ENCODE measurements at regions not wholly inside any gene's neighbourhood (a gene's known extent, or its start where the extent isn't known, plus 50 kb on each side); places are given as distances from the start of the nearest gene placed in this dataset.
"Not testable (repeated sequence)": the region's sequence is repeated elsewhere in the genome, so short reads cannot be mapped to it uniquely, and the experiment has no call there.

DNA sequence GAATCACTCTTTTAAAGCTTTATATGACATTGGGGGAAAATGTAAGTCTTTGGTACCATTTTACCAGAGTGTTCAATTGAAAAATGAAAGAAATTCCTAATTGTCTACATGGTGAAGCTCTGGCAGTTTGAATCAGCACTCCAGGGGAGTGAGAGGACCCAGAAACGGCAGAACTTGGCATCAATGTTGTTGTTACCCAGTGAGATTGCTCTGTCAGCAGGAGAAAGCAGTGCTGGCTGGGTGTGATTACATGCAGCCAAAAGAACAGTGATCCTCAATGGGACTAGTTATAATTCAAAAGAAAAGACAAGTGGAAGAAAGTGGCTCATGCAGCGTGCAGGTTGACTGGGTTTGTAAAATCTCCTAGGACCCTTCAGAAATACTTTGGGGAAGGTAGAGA lies 206.4 kb downstream of the PTPRC start:
- H3K27ac ChIP-seq (ENCODE audit: low read depth, low read length) = no peak overlapping the region
- H3K9me3 ChIP-seq (ENCODE audit: low read length) = no peaks in the 10 kb centered on the region
- H3K9ac ChIP-seq (ENCODE audit: low read length) = no peak overlapping the region

DNA sequence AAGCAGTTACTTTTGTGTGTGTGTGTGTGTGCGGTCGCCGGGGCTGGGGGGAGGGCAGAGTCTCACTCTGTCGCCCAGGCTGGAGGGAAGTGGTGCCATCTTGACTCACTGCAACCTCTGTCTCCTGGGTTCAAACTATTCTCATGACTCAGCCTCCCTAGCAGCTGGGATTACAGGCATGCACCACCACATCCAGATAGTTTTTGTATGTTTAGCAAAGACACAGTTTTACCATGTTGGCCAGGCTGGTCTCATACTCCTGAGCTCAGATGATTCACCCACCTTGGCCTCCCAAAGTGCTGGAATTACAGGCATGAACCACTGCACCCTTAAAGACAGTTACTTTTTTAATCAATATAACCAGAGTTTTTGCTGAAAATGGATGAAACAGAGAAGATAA lies 207.0 kb downstream of the PTPRC start:
- Histone ChIP-seq H3K27ac (ENCODE audit: low read depth, low read length) (no peak overlapping the region), H3K4me3 (ENCODE audit: low read depth in 1 of 2, low read length in 2 of 2) (no peak overlapping the region), H3K27me3 (ENCODE audit: control insufficient read depth in 1 of 2, insufficient read depth in 2 of 2, low read length in 2 of 2) (no peaks in the 10 kb centered on the region), H3K9me3 (ENCODE audit: low read length) (no peaks in the 10 kb centered on the region), H3K9ac (ENCODE audit: low read length) (no peak overlapping the region), H3K36me3 (ENCODE audit: insufficient read depth, low read length) (no peaks in the 10 kb centered on the region), H3K4me1 (ENCODE audit: insufficient read depth, low read length) (no peaks in the 10 kb centered on the region)

More for the DNA sequence above, 206.4 kb downstream of the PTPRC start:
- no peak overlapping the region for H3K4me3 ChIP-seq (ENCODE audit: low read depth in 1 of 2, low read length in 2 of 2)
- no peaks in the 10 kb centered on the region for H3K27me3 ChIP-seq (ENCODE audit: control insufficient read depth in 1 of 2, insufficient read depth in 2 of 2, low read length in 2 of 2)
- no peaks in the 10 kb centered on the region for H3K36me3 ChIP-seq (ENCODE audit: insufficient read depth, low read length)
- H3K4me1 ChIP-seq (ENCODE audit: insufficient read depth, low read length) = no peaks in the 10 kb centered on the region

DNA sequence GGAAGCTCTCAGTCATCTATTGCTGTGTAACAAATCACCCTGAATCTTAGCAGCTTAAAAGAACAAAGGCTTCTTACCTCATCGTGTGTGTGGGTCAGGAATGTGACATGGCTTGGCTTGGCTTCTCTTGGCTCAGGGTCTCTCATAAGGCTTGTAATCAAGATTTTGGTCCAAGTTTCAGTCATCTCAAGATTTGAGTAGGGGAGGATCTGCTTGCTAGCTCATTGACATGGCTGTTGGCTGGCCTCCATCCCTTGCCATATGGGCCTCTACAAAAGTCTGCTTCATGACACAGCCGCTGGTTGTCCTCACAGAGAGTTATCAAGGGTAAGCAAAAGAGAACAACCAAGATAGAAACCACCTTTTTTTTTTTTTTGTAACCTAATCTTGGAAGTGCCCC lies 207.7 kb downstream of the PTPRC start:
- Histone ChIP-seq H3K27ac (ENCODE audit: low read depth, low read length) (no peak overlapping the region), H3K4me1 (ENCODE audit: insufficient read depth, low read length) (no peaks in the 10 kb centered on the region), H3K4me3 (ENCODE audit: low read depth in 1 of 2, low read length in 2 of 2) (no peak overlapping the region)

DNA sequence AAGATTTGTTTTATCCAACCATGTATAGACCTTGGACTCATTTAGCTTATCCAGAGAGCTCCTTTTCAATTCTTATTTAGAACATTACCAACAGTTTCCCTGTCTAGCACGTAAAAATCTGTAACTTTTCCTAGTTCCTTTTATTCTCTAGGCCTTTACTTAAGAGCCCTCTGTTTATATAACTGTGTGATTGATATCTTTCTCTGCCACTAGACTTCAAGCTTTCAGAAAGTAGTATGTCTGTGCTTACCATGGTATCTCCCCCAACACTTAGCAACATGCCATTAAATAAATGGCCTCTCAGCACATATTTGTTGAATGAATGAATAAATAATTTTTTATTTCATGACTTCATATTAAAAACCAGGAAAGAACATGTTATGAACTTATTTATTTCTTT lies 209.4 kb downstream of the PTPRC start:
- Histone ChIP-seq H3K27me3 (ENCODE audit: control insufficient read depth in 1 of 2, insufficient read depth in 2 of 2, low read length in 2 of 2) (no peaks in the 10 kb centered on the region), H3K9ac (ENCODE audit: low read length) (no peak overlapping the region), H3K36me3 (ENCODE audit: insufficient read depth, low read length) (no peaks in the 10 kb centered on the region), H3K27ac (ENCODE audit: low read depth, low read length) (no peak overlapping the region), H3K4me3 (ENCODE audit: low read depth in 1 of 2, low read length in 2 of 2) (no peak overlapping the region), H3K4me1 (ENCODE audit: insufficient read depth, low read length) (no peaks in the 10 kb centered on the region), H3K9me3 (ENCODE audit: low read length) (no peaks in the 10 kb centered on the region)

More for the DNA sequence above, 207.7 kb downstream of the PTPRC start:
- Histone ChIP-seq H3K36me3 (ENCODE audit: insufficient read depth, low read length) (no peaks in the 10 kb centered on the region), H3K9me3 (ENCODE audit: low read length) (no peaks in the 10 kb centered on the region), H3K9ac (ENCODE audit: low read length) (no peak overlapping the region), H3K27me3 (ENCODE audit: control insufficient read depth in 1 of 2, insufficient read depth in 2 of 2, low read length in 2 of 2) (no peaks in the 10 kb centered on the region)

DNA sequence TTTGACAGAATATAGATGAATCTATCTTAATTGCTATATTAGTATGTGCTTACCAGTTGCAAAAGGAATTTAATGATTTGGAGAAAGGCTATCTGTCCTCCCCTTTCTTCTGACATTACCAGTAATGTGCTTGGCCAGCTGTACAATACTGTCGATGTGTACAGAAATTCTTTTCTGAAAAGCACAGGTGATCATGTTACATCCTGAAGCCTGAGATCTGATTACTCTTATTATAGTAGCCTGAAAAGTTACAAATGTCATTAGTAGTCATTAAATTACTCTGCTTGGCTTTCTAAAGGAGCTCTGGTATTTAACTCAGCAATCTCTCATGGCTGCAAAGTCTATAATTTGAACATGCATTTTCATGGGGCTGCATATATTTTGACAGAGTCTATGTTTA lies 209.8 kb downstream of the PTPRC start:
- no peak overlapping the region for H3K4me3 ChIP-seq (ENCODE audit: low read depth in 1 of 2, low read length in 2 of 2)
- no peak overlapping the region for H3K27ac ChIP-seq (ENCODE audit: low read depth, low read length)
- H3K4me1 ChIP-seq (ENCODE audit: insufficient read depth, low read length) = no peaks in the 10 kb centered on the region

DNA sequence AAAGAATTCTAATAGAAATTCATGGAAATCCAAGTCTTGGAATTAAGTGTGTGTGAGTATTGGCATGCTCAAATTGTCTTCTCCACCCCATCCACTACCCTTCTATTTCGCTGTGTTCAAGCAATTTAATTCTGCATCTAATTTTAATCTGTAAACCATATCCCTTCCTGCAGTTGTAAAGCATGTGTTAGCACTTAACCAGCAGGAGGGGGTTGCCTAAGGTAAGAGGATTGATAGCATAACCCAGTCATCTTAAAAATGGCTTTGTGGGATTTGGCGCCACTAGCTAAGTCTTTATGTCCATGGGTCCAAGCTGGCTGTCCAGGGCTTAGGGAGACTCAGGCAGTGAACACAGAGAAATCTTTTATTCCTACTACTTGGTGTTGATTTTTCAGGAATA lies 210.3 kb downstream of the PTPRC start:
- Histone ChIP-seq H3K27ac (ENCODE audit: low read depth, low read length) (no peak overlapping the region), H3K36me3 (ENCODE audit: insufficient read depth, low read length) (no peaks in the 10 kb centered on the region), H3K9me3 (ENCODE audit: low read length) (no peaks in the 10 kb centered on the region), H3K4me3 (ENCODE audit: low read depth in 1 of 2, low read length in 2 of 2) (no peak overlapping the region), H3K9ac (ENCODE audit: low read length) (no peak overlapping the region), H3K4me1 (ENCODE audit: insufficient read depth, low read length) (no peaks in the 10 kb centered on the region), H3K27me3 (ENCODE audit: control insufficient read depth in 1 of 2, insufficient read depth in 2 of 2, low read length in 2 of 2) (no peaks in the 10 kb centered on the region)

More for the DNA sequence above, 209.8 kb downstream of the PTPRC start:
- Histone ChIP-seq H3K9ac (ENCODE audit: low read length) (no peak overlapping the region), H3K27me3 (ENCODE audit: control insufficient read depth in 1 of 2, insufficient read depth in 2 of 2, low read length in 2 of 2) (no peaks in the 10 kb centered on the region), H3K36me3 (ENCODE audit: insufficient read depth, low read length) (no peaks in the 10 kb centered on the region), H3K9me3 (ENCODE audit: low read length) (no peaks in the 10 kb centered on the region)

DNA sequence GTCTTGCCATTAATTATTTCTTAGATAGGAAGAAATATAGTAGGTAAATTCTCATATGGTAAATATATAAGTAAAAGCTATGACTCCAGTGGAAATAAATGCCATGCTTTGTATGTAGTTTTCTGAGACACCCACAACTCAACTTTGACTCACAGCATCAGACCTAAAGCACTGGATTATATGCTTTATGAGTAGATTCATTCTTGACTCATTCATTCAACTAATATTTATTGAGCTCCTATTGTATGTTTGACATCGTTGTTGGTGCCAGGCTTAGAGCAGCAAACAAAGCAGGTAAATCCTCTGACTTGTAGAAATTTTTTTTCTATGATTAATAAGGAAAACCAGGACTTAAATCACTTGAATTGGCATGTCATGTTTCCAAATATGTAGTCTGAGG lies 211.4 kb downstream of the PTPRC start:
- H3K4me3 ChIP-seq (ENCODE audit: low read depth in 1 of 2, low read length in 2 of 2) = no peak overlapping the region
- H3K9me3 ChIP-seq (ENCODE audit: low read length) = no peaks in the 10 kb centered on the region
- no peaks in the 10 kb centered on the region for H3K4me1 ChIP-seq (ENCODE audit: insufficient read depth, low read length)
- no peaks in the 10 kb centered on the region for H3K27me3 ChIP-seq (ENCODE audit: control insufficient read depth in 1 of 2, insufficient read depth in 2 of 2, low read length in 2 of 2)
- H3K9ac ChIP-seq (ENCODE audit: low read length) = no peak overlapping the region
- H3K27ac ChIP-seq (ENCODE audit: low read depth, low read length) = no peak overlapping the region
- H3K36me3 ChIP-seq (ENCODE audit: insufficient read depth, low read length) = no peaks in the 10 kb centered on the region

DNA sequence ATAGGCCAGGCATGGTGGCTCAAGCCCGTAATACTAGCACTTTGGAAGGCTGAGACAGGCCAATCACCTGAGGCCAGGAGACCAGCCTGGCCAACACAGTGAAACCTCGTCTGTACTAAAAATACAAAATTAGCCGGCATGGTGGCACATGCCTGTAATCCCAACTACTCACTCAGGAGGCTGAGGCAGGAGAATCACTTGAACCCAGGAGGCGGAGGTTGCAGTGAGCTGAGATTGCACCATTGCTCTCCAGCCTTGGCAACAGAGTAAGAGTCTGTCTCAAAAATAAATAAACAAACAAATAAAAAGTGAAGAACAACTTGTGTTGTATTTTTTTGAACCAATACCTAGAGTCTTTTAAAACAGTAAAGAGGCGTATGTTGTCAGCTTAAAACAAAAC lies 212.1 kb downstream of the PTPRC start:
- not testable (repeated sequence) for H3K27ac ChIP-seq (ENCODE audit: low read depth, low read length); H3K4me3 ChIP-seq (ENCODE audit: low read depth in 1 of 2, low read length in 2 of 2)

DNA sequence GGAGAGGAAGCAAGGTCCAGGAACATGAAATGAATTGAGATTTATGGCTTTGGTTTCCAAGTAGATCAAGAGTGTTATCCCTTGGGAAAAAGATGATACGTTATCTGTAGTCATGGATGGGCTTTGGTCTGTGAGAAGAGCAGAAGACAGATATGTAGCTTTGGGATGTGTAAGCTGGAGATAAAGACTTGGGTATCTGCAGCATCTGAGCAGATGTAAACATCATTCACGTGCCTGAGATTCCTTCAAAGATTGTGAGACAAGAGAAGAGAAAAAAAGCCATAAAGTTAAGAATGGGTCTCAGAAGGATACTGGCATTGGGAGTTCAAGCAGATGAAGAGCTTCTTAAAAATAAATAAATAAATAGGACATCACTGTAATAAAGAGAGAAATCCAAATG lies 217.8 kb downstream of the PTPRC start:
- Histone ChIP-seq H3K27me3 (ENCODE audit: control insufficient read depth in 1 of 2, insufficient read depth in 2 of 2, low read length in 2 of 2) (no peaks in the 10 kb centered on the region), H3K9me3 (ENCODE audit: low read length) (no peaks in the 10 kb centered on the region), H3K36me3 (ENCODE audit: insufficient read depth, low read length) (no peaks in the 10 kb centered on the region), H3K4me3 (ENCODE audit: low read depth in 1 of 2, low read length in 2 of 2) (no peak overlapping the region), H3K4me1 (ENCODE audit: insufficient read depth, low read length) (no peaks in the 10 kb centered on the region), H3K27ac (ENCODE audit: low read depth, low read length) (no peak overlapping the region), H3K9ac (ENCODE audit: low read length) (no peak overlapping the region)

More for the DNA sequence above, 212.1 kb downstream of the PTPRC start:
- H3K4me1 ChIP-seq (ENCODE audit: insufficient read depth, low read length); H3K9ac ChIP-seq (ENCODE audit: low read length); H3K9me3 ChIP-seq (ENCODE audit: low read length); H3K36me3 ChIP-seq (ENCODE audit: insufficient read depth, low read length); H3K27me3 ChIP-seq (ENCODE audit: control insufficient read depth in 1 of 2, insufficient read depth in 2 of 2, low read length in 2 of 2): not testable (repeated sequence)

DNA sequence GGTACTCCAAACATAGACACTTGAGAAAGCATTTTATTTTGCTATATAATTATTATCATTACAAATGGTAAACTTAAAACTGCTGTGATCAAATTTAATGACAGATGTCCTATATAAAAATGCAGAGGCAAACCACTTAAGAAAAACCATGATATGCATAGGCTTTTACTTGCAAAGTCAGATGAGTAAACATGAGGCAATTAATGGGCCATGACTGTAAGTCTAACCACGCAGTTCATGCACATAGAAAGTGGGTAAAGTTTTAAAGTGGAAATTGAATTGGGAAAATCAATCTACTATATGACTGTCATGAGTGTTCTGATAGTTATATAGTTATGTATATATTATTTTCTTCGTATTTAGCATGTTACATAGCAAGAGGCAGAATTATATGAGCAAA lies 219.2 kb downstream of the PTPRC start:
- H3K27me3 ChIP-seq (ENCODE audit: control insufficient read depth in 1 of 2, insufficient read depth in 2 of 2, low read length in 2 of 2) = no peaks in the 10 kb centered on the region
- H3K9ac ChIP-seq (ENCODE audit: low read length) = no peak overlapping the region
- no peaks in the 10 kb centered on the region for H3K4me1 ChIP-seq (ENCODE audit: insufficient read depth, low read length)
- H3K27ac ChIP-seq (ENCODE audit: low read depth, low read length) = no peak overlapping the region
- no peaks in the 10 kb centered on the region for H3K9me3 ChIP-seq (ENCODE audit: low read length)
- no peak overlapping the region for H3K4me3 ChIP-seq (ENCODE audit: low read depth in 1 of 2, low read length in 2 of 2)
- H3K36me3 ChIP-seq (ENCODE audit: insufficient read depth, low read length) = no peaks in the 10 kb centered on the region

DNA sequence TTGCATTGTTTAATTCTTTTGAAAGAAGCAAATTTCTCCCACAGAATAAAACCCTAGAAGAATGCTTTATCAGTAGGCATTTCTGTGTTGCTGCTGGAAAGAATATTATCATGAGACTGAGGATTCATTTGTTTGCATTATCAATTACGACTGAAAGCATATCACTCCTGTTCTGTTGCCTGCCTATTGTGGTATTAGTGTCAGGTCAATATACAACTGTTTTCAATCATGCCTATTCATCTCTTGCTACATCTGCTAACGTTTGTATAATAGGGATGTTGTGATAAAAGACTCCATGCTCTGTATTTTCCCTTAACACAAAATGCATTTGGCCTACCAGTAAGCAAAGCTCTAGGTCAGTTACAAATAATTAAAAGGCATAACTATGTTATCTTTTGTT lies 221.5 kb downstream of the PTPRC start:
- H3K27me3 ChIP-seq (ENCODE audit: control insufficient read depth in 1 of 2, insufficient read depth in 2 of 2, low read length in 2 of 2) = no peaks in the 10 kb centered on the region
- H3K9ac ChIP-seq (ENCODE audit: low read length) = no peak overlapping the region
- no peak overlapping the region for H3K27ac ChIP-seq (ENCODE audit: low read depth, low read length)
- H3K36me3 ChIP-seq (ENCODE audit: insufficient read depth, low read length) = no peaks in the 10 kb centered on the region
- H3K4me1 ChIP-seq (ENCODE audit: insufficient read depth, low read length) = no peaks in the 10 kb centered on the region
- no peaks in the 10 kb centered on the region for H3K9me3 ChIP-seq (ENCODE audit: low read length)
- no peak overlapping the region for H3K4me3 ChIP-seq (ENCODE audit: low read depth in 1 of 2, low read length in 2 of 2)

DNA sequence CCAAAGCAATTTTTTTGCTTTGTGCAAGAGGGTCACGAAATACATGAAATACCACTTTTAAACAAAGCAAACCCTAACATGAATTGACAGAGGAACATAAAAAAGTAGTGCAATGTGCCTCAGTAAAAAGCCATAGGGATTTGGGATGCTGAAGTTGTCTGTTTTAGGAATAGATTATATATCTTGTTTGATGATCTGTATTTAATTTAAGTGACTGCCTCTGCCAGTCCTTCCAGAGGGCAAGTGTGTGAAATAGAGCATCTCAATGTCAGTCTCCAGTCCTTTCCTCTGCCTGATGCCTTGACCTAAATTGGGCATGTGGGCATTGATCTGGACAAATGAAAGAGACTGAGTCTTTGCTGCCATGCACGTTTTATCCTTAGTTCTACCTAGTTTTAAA lies 222.8 kb downstream of the PTPRC start:
- Histone ChIP-seq H3K27me3 (ENCODE audit: control insufficient read depth in 1 of 2, insufficient read depth in 2 of 2, low read length in 2 of 2) (no peaks in the 10 kb centered on the region), H3K36me3 (ENCODE audit: insufficient read depth, low read length) (no peaks in the 10 kb centered on the region), H3K4me1 (ENCODE audit: insufficient read depth, low read length) (no peaks in the 10 kb centered on the region), H3K4me3 (ENCODE audit: low read depth in 1 of 2, low read length in 2 of 2) (no peak overlapping the region), H3K9ac (ENCODE audit: low read length) (no peak overlapping the region), H3K9me3 (ENCODE audit: low read length) (no peaks in the 10 kb centered on the region), H3K27ac (ENCODE audit: low read depth, low read length) (no peak overlapping the region)

Data from muscle layer of colon (tissue), 2 donors.